HG02870 (cell line): ENCODE measurements at regions not wholly inside any gene's neighbourhood (a gene's known extent, or its start where the extent isn't known, plus 50 kb on each side); places are given as distances from the start of the nearest gene placed in this dataset.

Source experiments
- ATAC-seq: cut with Tn5 transposase; IDR thresholded peaks from one replicate; pipeline ENCODE4 v1.9.1; 2021; ENCODE audit warnings: mild to moderate bottlenecking, moderate library complexity; ENCODE audit not compliant: unreplicated experiment

DNA sequence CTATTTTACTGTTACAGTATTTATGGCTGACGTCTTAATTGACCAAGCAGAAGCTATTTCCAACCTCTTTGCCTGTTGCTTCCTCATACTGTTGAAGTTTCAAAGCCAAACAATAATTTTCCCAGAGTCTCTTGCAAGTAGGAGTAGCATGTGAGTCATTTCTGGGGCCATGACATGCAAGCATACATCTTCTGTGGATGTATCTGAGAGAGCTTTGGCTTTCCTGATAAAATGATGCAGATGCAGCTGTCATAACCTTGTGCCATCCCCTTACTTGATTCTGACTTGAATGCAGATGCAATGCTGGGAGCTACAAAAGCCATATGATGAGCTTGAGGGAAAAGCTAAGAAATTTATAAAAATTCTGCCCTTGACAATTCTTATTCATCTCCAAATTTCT is 243.1 kb upstream of the TENM4 start:
- ATAC-seq, result no peak

DNA sequence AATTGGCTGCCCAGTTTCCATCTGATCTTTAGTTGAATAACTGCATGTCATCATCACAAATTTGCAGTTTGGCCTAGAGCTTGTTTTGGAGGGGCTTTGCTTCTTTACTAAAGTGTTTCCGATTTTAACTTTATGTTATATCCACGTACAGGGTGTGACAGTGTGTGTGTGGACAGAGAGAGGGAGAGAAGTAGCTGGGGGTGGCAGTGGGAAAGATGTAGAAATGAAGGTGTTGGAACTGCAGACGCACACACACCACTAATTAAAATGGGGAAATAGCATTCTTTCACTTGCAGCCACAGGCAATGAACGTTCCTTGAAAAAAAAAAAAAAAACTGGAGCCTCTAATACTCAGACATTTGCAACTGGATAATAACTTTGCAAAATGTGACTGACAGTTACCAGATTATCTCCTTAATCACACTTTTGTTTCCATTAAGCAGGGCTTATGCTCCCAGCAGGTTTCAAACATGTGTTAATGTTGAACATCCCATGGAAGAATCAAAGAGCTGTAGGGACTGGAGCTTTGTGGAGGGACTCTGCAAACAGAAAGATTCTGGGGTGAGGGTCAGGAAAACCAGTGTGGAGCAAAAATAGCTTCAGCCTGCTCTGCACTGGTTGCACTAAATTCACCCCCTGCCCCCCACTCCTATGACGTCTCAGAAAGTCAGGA is 238.1 kb upstream of the TENM4 start:
- ATAC-seq, result no peak

DNA sequence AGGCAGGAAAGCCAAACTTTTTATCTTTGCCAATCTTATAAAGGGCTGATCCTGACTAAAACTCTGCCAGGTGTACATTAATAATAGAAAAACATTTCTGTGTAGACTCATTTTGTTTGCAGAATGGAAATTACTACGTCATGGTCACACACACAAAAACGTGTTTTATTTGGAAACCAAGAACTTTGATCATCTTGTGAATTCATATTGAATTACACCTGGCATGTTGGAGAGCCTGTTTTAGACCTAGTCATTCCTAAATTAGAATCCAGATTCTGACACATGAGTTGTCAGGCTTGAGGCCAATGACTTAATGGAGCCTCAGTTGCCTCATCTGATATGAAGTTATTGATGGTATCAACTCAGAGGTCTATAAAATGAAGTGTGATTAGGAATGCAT is 235.6 kb upstream of the TENM4 start:
- ATAC-seq, result no peak

GRCh38 chr11:79675081-79675480 is 234.3 kb upstream of the TENM4 start:
- no peak for ATAC-seq

GRCh38 chr11:79672786-79673185 is 232.0 kb upstream of the TENM4 start:
- ATAC-seq, result peak; percentile 74

DNA sequence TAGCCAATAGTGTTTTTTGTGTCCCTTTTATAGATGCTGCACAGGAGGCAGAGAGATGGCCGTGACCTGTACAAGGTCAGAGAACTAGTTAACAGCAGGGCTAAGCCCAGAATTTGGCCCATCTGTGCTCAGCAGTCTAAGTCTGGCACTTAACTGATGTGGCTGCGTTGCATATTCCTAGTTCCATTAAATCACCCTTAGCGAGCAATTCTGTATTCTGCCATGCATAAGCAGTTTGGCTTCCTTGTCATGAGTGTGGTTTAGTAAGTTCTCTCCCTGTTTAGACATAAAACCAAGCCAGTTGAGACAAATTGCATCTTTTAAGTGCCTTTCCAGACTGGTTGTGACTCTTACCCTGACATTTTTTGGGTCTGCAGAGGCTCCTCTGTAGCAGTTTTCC is 230.6 kb upstream of the TENM4 start:
- ATAC-seq, result no peak

GRCh38 chr11:79670882-79671281 is 230.1 kb upstream of the TENM4 start:
- ATAC-seq, result no peak

DNA sequence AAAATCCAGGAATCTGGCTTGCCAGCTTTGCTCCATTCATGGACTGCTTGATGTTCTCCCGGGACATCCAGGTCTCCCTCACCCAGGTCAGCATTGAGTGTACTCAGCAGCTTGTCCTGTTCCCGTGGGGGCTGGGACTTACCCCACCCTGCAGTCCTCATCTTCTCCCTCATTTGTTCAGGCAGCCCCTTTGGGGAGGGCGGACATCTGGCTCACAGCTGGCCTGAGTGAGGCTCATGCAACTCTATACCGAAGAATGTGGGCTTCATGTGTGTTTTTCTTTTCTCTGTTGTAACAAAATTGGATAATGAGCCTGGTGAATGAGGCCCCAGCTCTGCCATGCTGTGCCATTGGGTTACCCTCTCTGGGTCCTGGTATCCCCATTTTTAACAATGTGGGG is 227.7 kb upstream of the TENM4 start:
- ATAC-seq, result no peak

GRCh38 chr11:79667380-79667779 is 226.6 kb upstream of the TENM4 start:
- no peak for ATAC-seq

DNA sequence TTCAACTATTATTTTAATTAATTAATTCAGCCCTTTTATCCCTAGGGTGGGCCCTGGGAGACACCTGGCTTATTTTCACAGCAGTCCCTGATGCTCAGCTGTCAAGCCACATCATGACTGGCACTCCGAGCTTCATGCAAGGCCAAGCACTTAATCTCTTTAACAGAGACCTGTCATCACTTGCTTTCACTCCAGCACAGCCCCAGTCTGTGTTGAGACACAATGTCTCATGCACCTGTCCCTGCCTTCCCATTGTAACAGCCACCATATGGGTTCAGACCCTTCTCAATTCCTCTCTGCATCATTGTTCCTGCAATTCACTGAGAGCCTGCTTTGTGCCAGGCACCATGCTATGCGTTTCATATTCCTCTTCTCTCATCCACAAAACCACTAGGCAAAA is 222.2 kb upstream of the TENM4 start:
- no peak for ATAC-seq

DNA sequence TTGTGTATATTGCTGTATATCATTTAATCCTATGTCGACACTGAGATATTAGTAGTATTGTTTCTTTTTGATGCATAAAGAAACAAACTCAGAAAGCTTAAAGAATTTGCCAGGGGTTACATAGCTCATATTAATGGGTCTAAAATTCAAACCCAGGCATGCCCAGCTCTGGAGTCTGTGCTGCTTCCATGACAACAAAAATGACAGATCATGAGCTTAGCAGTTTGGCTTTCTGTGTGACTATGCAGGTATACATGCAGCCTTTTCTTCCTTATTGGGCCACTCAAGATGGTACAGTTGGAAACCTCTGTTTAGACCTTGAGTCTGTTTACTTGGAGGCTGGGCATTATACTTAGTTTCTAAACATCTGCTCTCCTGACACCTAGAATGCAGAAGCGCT is 220.5 kb upstream of the TENM4 start:
- no peak for ATAC-seq

GRCh38 chr11:79648766-79649520 is 208.1 kb upstream of the TENM4 start:
- no peak for ATAC-seq

DNA sequence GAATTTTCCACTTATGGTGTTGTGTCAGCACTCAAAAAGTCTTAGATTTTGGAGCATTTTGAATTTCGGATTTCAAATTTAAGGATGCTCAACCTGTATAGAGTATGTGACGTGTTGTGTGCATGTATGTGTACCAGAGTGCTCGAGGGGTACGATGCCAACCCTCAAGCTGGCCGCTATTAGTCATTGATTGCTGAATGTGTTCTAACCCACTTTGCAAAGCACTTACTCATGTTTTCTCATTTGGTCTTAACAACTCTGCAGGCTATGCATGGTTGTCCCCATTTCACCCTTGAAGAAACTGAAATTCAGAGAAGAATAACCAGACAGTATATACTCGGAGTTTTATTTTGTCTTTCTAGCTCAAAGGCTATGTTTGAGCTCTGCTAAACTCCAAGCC is 196.4 kb upstream of the TENM4 start:
- ATAC-seq, result no peak

DNA sequence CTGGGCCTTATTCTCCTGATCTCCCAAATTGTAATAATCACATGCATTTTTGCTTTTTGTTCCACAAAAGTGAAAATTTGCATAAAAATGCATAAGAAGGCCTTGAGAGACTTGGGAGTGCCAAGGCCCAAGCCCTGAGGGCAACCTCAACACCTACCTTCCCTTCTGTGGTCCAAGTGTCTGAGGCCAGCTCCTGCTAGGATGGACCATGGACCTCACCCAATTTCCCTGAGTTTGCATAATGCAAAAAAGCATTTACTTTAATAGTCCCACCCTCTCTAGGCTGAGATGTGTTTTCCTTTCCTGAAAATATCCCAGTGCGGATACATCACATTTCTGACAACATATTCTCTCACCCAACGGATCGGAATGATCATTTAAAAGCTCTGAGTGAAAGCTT is 194.1 kb upstream of the TENM4 start:
- ATAC-seq, result no peak

- no peak for ATAC-seq
These were observed 186.5 kb upstream of the TENM4 start for GRCh38 chr11:79627281-79627680.

- ATAC-seq, result no peak
These were observed 185.6 kb upstream of the TENM4 start for GRCh38 chr11:79626135-79627075.

- no peak for ATAC-seq
These were observed 182.5 kb upstream of the TENM4 start for GRCh38 chr11:79623375-79623774.

GRCh38 chr11:79617561-79617960 is 176.7 kb upstream of the TENM4 start:
- ATAC-seq, result no peak

DNA sequence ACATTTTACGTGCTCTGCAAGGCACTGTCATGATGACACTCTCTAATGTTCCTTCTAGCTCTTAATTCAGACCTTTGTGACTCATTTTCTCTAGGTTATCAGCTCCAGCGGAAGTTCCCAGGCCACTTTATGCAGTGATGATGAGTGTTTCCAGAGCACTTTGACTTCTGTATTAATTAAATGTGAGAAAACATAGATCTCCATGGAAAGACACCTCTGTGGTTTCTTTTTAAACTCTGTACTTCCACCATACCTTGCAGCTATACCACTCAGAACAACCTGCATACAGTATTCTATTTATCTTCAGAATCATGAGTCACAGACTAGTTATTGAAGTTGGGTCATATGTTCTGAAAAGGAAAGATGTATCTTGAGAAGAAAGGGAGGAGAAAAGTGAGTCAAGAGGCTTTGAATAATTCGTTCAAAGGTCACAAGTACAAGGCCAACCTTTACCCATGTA is 175.6 kb upstream of the TENM4 start:
- no peak for ATAC-seq

DNA sequence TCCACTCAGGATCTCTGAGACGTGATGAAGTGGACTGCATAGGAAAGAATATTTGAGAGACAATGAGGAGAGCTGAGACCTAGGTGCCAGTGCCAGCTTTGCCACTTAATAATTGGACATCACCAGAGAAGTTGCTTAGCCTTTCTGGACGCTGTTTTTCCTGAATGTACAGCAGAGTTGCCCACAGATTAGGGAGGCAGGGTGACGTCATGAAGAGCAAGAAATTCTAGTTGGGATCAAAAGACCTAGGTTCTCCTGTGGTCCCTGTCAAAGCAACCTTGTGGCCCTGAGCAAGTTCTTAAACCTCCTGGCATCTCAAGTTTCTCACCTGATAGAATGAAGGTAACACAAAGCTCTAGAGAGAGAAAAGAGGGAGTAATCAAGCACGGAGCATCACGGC is 174.6 kb upstream of the TENM4 start:
- no peak for ATAC-seq

DNA sequence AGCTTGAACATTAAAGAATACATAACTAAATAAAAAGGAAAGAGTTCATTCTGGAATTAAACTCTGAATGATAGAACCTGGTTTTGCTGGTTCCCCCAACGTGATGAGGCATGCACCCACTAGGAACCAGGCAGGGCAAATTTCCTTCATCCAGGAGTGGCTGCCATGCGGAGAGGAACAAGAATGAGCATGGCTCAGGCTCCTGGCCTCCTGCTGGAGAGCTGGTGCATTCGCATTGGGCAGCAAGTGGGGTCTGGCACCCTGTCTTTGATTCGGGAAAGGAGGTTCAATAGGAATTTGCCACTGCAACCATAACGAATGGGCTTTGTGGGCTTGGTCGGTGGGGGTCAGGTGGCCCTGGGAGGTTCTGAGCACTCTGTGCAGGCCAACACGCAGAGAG is 169.8 kb upstream of the TENM4 start:
- no peak for ATAC-seq

DNA sequence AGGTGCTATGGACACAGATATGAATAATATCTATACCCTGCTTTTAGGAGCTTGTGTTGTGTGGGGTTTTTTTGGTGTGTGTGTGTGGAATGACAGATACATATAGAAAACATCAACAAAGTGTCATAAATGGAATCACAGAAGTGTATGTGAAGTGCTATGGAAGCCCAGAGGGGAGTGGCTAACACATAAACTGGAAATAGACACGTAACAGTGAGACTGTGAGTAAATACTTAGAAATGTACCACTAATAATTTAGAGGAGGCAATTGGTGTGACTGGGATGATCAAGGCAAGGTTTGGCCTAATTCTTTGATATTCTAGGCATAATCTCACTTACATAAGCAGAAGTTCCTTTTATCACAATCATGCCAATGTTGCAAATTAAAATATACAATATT is 169.3 kb upstream of the TENM4 start:
- ATAC-seq, result no peak
